ENCODE measurements at regions not wholly inside any gene's neighbourhood (a gene's known extent, or its start where the extent isn't known, plus 50 kb on each side); places are given as distances from the start of the nearest gene placed in this dataset.

GRCh38 chr12:19963972-19964371 lies 404.4 kb upstream of the PDE3A start:
- TF ChIP-seq, protein P1, sequence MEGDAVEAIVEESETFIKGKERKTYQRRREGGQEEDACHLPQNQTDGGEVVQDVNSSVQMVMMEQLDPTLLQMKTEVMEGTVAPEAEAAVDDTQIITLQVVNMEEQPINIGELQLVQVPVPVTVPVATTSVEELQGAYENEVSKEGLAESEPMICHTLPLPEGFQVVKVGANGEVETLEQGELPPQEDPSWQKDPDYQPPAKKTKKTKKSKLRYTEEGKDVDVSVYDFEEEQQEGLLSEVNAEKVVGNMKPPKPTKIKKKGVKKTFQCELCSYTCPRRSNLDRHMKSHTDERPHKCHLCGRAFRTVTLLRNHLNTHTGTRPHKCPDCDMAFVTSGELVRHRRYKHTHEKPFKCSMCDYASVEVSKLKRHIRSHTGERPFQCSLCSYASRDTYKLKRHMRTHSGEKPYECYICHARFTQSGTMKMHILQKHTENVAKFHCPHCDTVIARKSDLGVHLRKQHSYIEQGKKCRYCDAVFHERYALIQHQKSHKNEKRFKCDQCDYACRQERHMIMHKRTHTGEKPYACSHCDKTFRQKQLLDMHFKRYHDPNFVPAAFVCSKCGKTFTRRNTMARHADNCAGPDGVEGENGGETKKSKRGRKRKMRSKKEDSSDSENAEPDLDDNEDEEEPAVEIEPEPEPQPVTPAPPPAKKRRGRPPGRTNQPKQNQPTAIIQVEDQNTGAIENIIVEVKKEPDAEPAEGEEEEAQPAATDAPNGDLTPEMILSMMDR (IDR thresholded peaks at IDR 0.05): no peak
- no peak for TF ChIP-seq EZH2 (IDR thresholded peaks at IDR 0.05; ENCODE audit: borderline replicate concordance, insufficient read depth, low read depth, low read length, poor library complexity, severe bottlenecking)

All from B cell (primary cell).